ENCODE measurements at regions not wholly inside any gene's neighbourhood (a gene's known extent, or its start where the extent isn't known, plus 50 kb on each side); places are given as distances from the start of the nearest gene placed in this dataset.

DNA sequence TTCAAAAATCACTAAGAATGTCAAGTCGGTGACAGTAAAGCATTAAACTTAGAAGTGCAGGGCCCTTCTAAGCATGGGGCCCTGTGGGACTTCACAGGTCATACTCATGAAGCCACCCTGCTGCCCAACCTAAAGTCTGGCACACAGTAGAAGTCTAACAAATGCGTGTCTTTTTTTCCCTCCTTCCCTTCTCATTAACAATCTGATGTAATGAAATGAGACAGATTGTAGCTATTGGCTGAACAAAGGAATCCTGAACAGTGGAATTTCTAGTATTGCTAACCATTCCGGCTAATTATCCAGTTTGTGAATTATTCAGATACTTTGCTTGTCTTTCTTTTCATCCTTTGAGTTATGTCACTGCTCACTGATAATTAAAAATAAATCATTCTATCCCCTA, 369.9 kb downstream of the WDR11 start:
- DNase-seq (no peak), ATAC-seq (no peak)
- TF ChIP-seq, protein P1, sequence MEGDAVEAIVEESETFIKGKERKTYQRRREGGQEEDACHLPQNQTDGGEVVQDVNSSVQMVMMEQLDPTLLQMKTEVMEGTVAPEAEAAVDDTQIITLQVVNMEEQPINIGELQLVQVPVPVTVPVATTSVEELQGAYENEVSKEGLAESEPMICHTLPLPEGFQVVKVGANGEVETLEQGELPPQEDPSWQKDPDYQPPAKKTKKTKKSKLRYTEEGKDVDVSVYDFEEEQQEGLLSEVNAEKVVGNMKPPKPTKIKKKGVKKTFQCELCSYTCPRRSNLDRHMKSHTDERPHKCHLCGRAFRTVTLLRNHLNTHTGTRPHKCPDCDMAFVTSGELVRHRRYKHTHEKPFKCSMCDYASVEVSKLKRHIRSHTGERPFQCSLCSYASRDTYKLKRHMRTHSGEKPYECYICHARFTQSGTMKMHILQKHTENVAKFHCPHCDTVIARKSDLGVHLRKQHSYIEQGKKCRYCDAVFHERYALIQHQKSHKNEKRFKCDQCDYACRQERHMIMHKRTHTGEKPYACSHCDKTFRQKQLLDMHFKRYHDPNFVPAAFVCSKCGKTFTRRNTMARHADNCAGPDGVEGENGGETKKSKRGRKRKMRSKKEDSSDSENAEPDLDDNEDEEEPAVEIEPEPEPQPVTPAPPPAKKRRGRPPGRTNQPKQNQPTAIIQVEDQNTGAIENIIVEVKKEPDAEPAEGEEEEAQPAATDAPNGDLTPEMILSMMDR (IDR thresholded peaks at IDR 0.05), result no peak
- H3K36me3 ChIP-seq, result no peaks in the 10 kb centered on the region
- intact Hi-C loops (cut with DNase I), result no loop called here
- no peaks in the 10 kb centered on the region for H3K27me3 ChIP-seq
- H3K4me1 ChIP-seq, result no peaks in the 10 kb centered on the region
- H3K4me3 ChIP-seq, result no peak overlapping the region
- H3K27ac ChIP-seq, result no peak overlapping the region
- H3K9me3 ChIP-seq, result no peaks in the 10 kb centered on the region

DNA sequence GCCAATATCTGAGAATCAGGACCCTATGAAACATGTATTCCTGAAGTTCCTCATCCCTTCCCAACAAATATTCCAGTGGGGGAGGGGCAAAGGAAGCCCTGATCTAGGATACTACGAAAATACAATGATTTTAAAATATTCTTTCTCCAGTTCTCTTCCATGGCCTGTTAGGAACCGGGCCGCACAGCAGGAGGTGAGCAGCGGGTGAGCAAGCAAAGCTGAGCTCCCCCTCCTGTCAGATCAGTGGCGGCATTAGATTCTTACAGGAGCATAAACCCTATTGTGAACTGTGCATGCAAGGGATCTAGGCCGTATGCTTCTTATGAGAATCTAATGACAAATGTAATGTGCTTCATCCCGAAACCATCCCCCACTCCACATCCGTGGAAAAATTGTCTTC, 370.8 kb downstream of the WDR11 start:
- intact Hi-C loops (cut with DNase I), result no loop called here
- H3K9me3 ChIP-seq, result no peaks in the 10 kb centered on the region
- no peak for ATAC-seq
- H3K27me3 ChIP-seq, result no peaks in the 10 kb centered on the region
- no peak for DNase-seq
- no peak overlapping the region for H3K27ac ChIP-seq
- no peaks in the 10 kb centered on the region for H3K36me3 ChIP-seq
- H3K4me3 ChIP-seq, result no peak overlapping the region
- TF ChIP-seq, protein P1 (IDR thresholded peaks at IDR 0.05), result no peak
- H3K4me1 ChIP-seq, result no peaks in the 10 kb centered on the region

DNA sequence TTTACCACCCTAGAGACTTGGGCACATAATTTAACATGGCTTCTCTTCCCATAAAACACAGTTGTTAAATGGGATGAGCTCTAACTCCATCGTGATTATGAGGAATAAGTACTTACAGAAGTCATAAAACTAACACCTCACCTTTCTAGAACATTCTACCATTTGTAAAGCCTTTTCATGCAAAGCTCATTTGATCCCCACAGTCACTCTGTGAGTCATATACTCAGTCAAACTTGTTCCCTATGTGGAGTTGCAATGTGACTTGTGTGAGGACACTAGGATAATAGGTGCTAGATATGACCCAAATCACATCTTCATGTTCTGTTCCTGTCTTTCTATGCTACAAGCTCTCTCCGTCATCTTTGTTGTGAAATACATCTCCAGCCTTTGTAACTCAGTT, 371.7 kb downstream of the WDR11 start:
- intact Hi-C loops (cut with DNase I), result no loop called here
- ATAC-seq, result no peak
- no peak for DNase-seq
- Histone ChIP-seq H3K9me3 (no peaks in the 10 kb centered on the region), H3K36me3 (no peaks in the 10 kb centered on the region), H3K4me3 (no peak overlapping the region), H3K27me3 (no peaks in the 10 kb centered on the region), H3K4me1 (no peaks in the 10 kb centered on the region), H3K27ac (no peak overlapping the region)
- TF ChIP-seq, protein P1 (IDR thresholded peaks at IDR 0.05), result no peak

DNA sequence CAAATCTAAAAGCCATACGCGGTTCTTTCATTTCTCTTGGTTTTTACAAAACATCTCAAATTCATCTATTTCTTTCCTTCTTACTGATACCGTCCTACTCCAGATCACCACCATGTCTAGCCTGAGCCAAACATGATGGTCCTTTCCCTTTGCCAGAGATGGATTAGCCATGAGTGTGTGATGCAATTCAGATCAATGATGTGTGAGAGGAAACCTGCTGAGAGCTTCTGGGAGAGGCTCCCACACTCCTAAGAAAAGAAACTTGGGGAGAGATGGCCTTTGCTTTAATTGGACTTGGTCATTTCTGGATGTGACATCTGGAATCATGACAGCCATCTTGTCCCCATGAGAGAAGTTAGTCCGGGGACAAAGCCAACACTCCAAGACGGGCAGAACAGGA, 367.2 kb downstream of the FGFR2 start:
- no peaks in the 10 kb centered on the region for H3K36me3 ChIP-seq
- H3K4me3 ChIP-seq, result no peak overlapping the region
- H3K27me3 ChIP-seq, result no peaks in the 10 kb centered on the region
- H3K4me1 ChIP-seq, result no peaks in the 10 kb centered on the region
- H3K27ac ChIP-seq, result no peak overlapping the region
- no peaks in the 10 kb centered on the region for H3K9me3 ChIP-seq
- ATAC-seq, result no peak
- no peak for DNase-seq
- intact Hi-C loops (cut with DNase I), result no loop called here
- TF ChIP-seq, protein P1 (IDR thresholded peaks at IDR 0.05), result no peak

DNA sequence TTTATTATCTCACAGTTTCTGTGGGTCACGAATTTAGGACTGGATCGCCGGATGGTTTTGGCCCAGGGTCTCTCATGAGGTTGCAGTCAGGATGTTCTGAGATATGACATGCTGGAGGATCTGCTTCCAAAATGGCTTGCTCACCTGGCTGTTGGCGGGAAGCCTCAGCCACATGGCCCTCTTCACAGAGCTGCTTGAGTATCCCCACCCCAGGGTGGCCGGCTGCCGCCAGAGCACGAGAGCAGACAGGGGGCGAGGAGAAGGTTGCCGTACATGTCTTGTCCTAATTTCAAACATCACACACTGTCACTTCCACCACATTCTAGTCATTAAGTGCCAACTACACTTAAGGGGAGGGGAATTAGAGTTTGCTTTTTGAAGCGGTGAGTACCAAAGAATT, 365.8 kb downstream of the FGFR2 start:
- TF ChIP-seq, protein P1 (IDR thresholded peaks at IDR 0.05), result no peak
- DNase-seq (no peak), ATAC-seq (no peak)
- Histone ChIP-seq H3K27ac (no peak overlapping the region), H3K4me3 (no peak overlapping the region), H3K27me3 (no peaks in the 10 kb centered on the region), H3K36me3 (no peaks in the 10 kb centered on the region), H3K4me1 (no peaks in the 10 kb centered on the region), H3K9me3 (no peaks in the 10 kb centered on the region)
- intact Hi-C loops (cut with DNase I), result no loop called here

DNA sequence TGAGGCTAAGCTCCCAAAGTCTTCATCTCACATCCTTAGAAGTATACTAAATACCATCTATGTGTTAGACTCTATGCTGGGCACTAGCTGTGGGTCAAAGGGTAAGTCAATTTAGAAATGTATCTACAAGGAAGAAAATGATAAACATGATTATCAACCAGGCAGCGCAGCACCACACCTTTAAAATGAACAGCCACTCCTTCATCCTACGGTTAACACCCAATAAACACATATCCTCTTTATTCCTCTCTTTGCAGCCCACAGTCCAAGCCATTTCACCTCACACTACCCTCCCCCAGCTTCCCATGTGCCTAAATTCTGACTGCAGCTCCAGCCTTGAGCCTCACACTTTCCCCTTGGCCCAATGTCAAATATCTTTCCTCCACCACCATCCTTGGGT, 362.6 kb downstream of the FGFR2 start:
- TF ChIP-seq, protein P1 (IDR thresholded peaks at IDR 0.05), result no peak
- Histone ChIP-seq H3K36me3 (no peaks in the 10 kb centered on the region), H3K27ac (no peak overlapping the region), H3K9me3 (no peaks in the 10 kb centered on the region), H3K4me1 (no peaks in the 10 kb centered on the region), H3K4me3 (no peak overlapping the region), H3K27me3 (no peaks in the 10 kb centered on the region)
- ATAC-seq, result no peak
- DNase-seq, result no peak
- intact Hi-C loops (cut with DNase I), result no loop called here

Data from upper lobe of right lung (tissue), 1 donor.